WTC11 (cell line): ENCODE measurements at regions not wholly inside any gene's neighbourhood (a gene's known extent, or its start where the extent isn't known, plus 50 kb on each side); places are given as distances from the start of the nearest gene placed in this dataset.

Experiments
- ATAC-seq: fragments of 200-7000 bp; cut with Tn5 transposase; 2 replicates; pipeline ENCODE4 v1.10.0; 2021; ENCODE audit warnings: mild to moderate bottlenecking, moderate library complexity
- CTCF ChIA-PET: fragments of 300-600 bp; sonication (Branson Sonifier 250); formaldehyde crosslinking; loops from one replicate; lab custom pipeline; 2021; ENCODE audit warnings: antibody characterized with exemption; lab: Charles Lee
- POLR2A ChIA-PET: fragments of 350-600 bp; sonication (Branson Sonifier 250); formaldehyde crosslinking; loops from one replicate; lab custom pipeline; 2021; ENCODE audit warnings: antibody characterized with exemption; lab: Charles Lee
- DNase-seq: peaks from one replicate; pipeline ENCODE4 v3.0.0; 2021; ENCODE audit warnings: low spot score
- H3K27ac Mint-ChIP-seq: 2 replicates; pipeline ENCODE4 v1.8.0; 2021; ENCODE audit warnings: mixed read lengths
- H3K27me3 Mint-ChIP-seq: 2 replicates; pipeline ENCODE4 v1.8.0; 2021; ENCODE audit warnings: low read depth, mild to moderate bottlenecking, moderate library complexity, mixed read lengths
- H3K36me3 Mint-ChIP-seq: 2 replicates; pipeline ENCODE4 v1.8.0; 2021; ENCODE audit warnings: mixed read lengths
- H3K4me1 Mint-ChIP-seq: 2 replicates; pipeline ENCODE4 v1.8.0; 2022; ENCODE audit warnings: mixed read lengths
- H3K4me3 Mint-ChIP-seq: 2 replicates; pipeline ENCODE4 v1.8.0; 2021; ENCODE audit warnings: mild to moderate bottlenecking, moderate library complexity, mixed read lengths
- H3K9me3 Mint-ChIP-seq: 2 replicates; pipeline ENCODE4 v1.8.0; 2021; ENCODE audit warnings: mixed read lengths
- ESRRA ChIP-seq: sonication (generic); formaldehyde crosslinking; IDR thresholded peaks from 2 replicates; pipeline ENCODE4 v1.8.1; 2022; ENCODE audit warnings: mild to moderate bottlenecking, missing genetic modification reagents, borderline replicate concordance
- KAT7 ChIP-seq: sonication (generic); formaldehyde crosslinking; IDR thresholded peaks from 2 replicates; pipeline ENCODE4 v1.8.1; 2023; ENCODE audit warnings: missing genetic modification reagents, mild to moderate bottlenecking, borderline replicate concordance
- MYBL2 ChIP-seq: sonication (generic); formaldehyde crosslinking; IDR thresholded peaks from 2 replicates; pipeline ENCODE4 v1.8.1; 2023; ENCODE audit warnings: mild to moderate bottlenecking, moderate library complexity, missing genetic modification reagents
- NFATC4 ChIP-seq: fragments of 250-450 bp; sonication (Bioruptor Pico); IDR thresholded peaks from 2 replicates; pipeline ENCODE4 v1.9.0; 2021; ENCODE audit warnings: mild to moderate bottlenecking
- TEAD4 ChIP-seq: sonication (generic); formaldehyde crosslinking; IDR thresholded peaks from 2 replicates; pipeline ENCODE4 v1.8.0; 2022; ENCODE audit warnings: mild to moderate bottlenecking, missing genetic modification reagents
- ZBTB21 ChIP-seq: sonication (generic); formaldehyde crosslinking; IDR thresholded peaks from 2 replicates; pipeline ENCODE4 v1.8.1; 2023; ENCODE audit warnings: mild to moderate bottlenecking, missing genetic modification reagents, borderline replicate concordance
- ZNF317 ChIP-seq: sonication (generic); formaldehyde crosslinking; IDR thresholded peaks from 2 replicates; pipeline ENCODE4 v1.8.1; 2023; ENCODE audit warnings: low read depth, mild to moderate bottlenecking, moderate library complexity, missing genetic modification reagents, borderline replicate concordance
- ZNF423 ChIP-seq: fragments of 250-450 bp; sonication (Bioruptor Pico); IDR thresholded peaks from 2 replicates; pipeline ENCODE4 v2.1.2; 2022; ENCODE audit warnings: mild to moderate bottlenecking, moderate library complexity
- TF ChIP-seq, protein P1 (sequence below): sonication (generic); formaldehyde crosslinking; IDR thresholded peaks from 2 replicates; pipeline ENCODE4 v1.8.1; 2023; ENCODE audit warnings: mild to moderate bottlenecking, missing genetic modification reagents
- TF ChIP-seq, protein P2 (sequence below): sonication (generic); formaldehyde crosslinking; IDR thresholded peaks from 2 replicates; pipeline ENCODE4 v1.8.0; 2022; ENCODE audit warnings: missing genetic modification reagents
- TF ChIP-seq, protein P3 (sequence below): fragments of 250-450 bp; sonication (Bioruptor Pico); IDR thresholded peaks from 2 replicates; pipeline ENCODE4 v1.9.0; 2021; ENCODE audit warnings: mild to moderate bottlenecking
- TF ChIP-seq, protein P4 (sequence below): fragments of 250-450 bp; sonication (Bioruptor Pico); IDR thresholded peaks from 2 replicates; pipeline ENCODE4 v1.9.0; 2021; ENCODE audit warnings: mild to moderate bottlenecking, borderline replicate concordance
- TF ChIP-seq, protein P5 (sequence below): sonication (generic); formaldehyde crosslinking; IDR thresholded peaks from 2 replicates; pipeline ENCODE4 v1.8.0; 2023; ENCODE audit warnings: missing genetic modification reagents
- TF ChIP-seq, protein P6 (sequence below): sonication (generic); formaldehyde crosslinking; IDR thresholded peaks from 2 replicates; pipeline ENCODE4 v1.8.0; 2022; ENCODE audit warnings: mild to moderate bottlenecking, missing genetic modification reagents
- TF ChIP-seq, protein P7 (sequence below): sonication (generic); formaldehyde crosslinking; IDR thresholded peaks from 2 replicates; pipeline ENCODE4 v1.8.1; 2022; ENCODE audit warnings: low read depth, missing genetic modification reagents, borderline replicate concordance
- TF ChIP-seq, protein P8 (sequence below): sonication (generic); formaldehyde crosslinking; IDR thresholded peaks from 2 replicates; pipeline ENCODE4 v1.8.0; 2022; ENCODE audit warnings: mild to moderate bottlenecking, missing genetic modification reagents
- TF ChIP-seq, protein P9 (sequence below): sonication (generic); formaldehyde crosslinking; IDR thresholded peaks from 2 replicates; pipeline ENCODE4 v1.8.0; 2022; ENCODE audit warnings: mild to moderate bottlenecking, missing genetic modification reagents

DNA sequence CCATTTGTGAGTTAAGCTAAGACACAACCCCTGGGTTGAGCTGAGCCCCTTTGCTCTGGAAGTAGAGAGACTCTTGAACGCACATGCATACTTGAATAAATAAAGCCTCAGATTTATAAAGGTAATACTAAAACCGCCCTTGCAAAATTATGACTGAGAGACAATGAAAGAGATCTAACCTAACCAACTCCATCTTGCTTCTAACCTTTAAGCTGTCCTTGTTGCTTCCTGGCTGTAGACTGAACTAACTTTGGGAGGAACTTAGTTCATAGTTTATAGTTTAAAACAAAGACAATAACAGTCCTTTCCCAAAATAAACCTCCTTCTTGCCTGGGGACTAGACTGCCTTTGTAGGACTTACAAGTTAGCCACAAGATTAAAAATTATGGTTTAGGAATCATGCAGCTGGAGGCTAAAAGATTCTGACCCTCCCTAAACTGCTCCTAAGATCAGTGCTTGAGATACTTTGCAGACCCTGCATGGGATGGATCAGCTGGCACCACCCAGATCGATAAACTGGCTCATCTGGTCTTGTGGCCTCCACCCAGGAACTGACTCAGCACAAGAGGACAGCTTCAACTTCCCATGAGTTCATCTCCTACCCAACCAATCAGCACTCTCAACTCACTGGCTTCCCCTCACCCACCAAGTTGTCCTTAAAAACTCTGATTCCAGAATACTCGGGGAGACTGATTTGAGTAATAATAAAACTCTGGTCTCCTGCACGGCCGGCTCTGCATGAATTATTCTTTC, 240.2 kb upstream of the SLC14A2 start:
- Mint-ChIP-seq H3K9me3 (no peaks in the 10 kb centered on the region), H3K27me3 (no peaks in the 10 kb centered on the region), H3K36me3 (no peaks in the 10 kb centered on the region), H3K4me3 (no peak overlapping the region), H3K4me1 (peaks cover 3% of the 10 kb centered on the region), H3K27ac (no peak overlapping the region)
- DNase-seq (no peak), ATAC-seq (no peak)
- POLR2A ChIA-PET, result no interaction called here
- CTCF ChIA-PET, result interaction anchor here (1.1 kb wide), 1 partner anchor 9 kb away, joined by 4 read pairs; no protein-coding TSS in a partner anchor
- TF ChIP-seq, protein P1, sequence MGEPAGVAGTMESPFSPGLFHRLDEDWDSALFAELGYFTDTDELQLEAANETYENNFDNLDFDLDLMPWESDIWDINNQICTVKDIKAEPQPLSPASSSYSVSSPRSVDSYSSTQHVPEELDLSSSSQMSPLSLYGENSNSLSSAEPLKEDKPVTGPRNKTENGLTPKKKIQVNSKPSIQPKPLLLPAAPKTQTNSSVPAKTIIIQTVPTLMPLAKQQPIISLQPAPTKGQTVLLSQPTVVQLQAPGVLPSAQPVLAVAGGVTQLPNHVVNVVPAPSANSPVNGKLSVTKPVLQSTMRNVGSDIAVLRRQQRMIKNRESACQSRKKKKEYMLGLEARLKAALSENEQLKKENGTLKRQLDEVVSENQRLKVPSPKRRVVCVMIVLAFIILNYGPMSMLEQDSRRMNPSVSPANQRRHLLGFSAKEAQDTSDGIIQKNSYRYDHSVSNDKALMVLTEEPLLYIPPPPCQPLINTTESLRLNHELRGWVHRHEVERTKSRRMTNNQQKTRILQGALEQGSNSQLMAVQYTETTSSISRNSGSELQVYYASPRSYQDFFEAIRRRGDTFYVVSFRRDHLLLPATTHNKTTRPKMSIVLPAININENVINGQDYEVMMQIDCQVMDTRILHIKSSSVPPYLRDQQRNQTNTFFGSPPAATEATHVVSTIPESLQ, result no peak
- no peak for TF ChIP-seq MYBL2 (CRISPR knock-in tag)
- TF ChIP-seq, protein P2, sequence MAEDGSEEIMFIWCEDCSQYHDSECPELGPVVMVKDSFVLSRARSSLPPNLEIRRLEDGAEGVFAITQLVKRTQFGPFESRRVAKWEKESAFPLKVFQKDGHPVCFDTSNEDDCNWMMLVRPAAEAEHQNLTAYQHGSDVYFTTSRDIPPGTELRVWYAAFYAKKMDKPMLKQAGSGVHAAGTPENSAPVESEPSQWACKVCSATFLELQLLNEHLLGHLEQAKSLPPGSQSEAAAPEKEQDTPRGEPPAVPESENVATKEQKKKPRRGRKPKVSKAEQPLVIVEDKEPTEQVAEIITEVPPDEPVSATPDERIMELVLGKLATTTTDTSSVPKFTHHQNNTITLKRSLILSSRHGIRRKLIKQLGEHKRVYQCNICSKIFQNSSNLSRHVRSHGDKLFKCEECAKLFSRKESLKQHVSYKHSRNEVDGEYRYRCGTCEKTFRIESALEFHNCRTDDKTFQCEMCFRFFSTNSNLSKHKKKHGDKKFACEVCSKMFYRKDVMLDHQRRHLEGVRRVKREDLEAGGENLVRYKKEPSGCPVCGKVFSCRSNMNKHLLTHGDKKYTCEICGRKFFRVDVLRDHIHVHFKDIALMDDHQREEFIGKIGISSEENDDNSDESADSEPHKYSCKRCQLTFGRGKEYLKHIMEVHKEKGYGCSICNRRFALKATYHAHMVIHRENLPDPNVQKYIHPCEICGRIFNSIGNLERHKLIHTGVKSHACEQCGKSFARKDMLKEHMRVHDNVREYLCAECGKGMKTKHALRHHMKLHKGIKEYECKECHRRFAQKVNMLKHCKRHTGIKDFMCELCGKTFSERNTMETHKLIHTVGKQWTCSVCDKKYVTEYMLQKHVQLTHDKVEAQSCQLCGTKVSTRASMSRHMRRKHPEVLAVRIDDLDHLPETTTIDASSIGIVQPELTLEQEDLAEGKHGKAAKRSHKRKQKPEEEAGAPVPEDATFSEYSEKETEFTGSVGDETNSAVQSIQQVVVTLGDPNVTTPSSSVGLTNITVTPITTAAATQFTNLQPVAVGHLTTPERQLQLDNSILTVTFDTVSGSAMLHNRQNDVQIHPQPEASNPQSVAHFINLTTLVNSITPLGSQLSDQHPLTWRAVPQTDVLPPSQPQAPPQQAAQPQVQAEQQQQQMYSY (CRISPR knock-in tag), result no peak
- TF ChIP-seq, protein P3, sequence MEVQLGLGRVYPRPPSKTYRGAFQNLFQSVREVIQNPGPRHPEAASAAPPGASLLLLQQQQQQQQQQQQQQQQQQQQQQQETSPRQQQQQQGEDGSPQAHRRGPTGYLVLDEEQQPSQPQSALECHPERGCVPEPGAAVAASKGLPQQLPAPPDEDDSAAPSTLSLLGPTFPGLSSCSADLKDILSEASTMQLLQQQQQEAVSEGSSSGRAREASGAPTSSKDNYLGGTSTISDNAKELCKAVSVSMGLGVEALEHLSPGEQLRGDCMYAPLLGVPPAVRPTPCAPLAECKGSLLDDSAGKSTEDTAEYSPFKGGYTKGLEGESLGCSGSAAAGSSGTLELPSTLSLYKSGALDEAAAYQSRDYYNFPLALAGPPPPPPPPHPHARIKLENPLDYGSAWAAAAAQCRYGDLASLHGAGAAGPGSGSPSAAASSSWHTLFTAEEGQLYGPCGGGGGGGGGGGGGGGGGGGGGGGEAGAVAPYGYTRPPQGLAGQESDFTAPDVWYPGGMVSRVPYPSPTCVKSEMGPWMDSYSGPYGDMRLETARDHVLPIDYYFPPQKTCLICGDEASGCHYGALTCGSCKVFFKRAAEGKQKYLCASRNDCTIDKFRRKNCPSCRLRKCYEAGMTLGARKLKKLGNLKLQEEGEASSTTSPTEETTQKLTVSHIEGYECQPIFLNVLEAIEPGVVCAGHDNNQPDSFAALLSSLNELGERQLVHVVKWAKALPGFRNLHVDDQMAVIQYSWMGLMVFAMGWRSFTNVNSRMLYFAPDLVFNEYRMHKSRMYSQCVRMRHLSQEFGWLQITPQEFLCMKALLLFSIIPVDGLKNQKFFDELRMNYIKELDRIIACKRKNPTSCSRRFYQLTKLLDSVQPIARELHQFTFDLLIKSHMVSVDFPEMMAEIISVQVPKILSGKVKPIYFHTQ, result no peak
- TF ChIP-seq ZNF317 (CRISPR knock-in tag), result no peak
- no peak for TF ChIP-seq KAT7 (CRISPR knock-in tag)
- TF ChIP-seq, protein P4, sequence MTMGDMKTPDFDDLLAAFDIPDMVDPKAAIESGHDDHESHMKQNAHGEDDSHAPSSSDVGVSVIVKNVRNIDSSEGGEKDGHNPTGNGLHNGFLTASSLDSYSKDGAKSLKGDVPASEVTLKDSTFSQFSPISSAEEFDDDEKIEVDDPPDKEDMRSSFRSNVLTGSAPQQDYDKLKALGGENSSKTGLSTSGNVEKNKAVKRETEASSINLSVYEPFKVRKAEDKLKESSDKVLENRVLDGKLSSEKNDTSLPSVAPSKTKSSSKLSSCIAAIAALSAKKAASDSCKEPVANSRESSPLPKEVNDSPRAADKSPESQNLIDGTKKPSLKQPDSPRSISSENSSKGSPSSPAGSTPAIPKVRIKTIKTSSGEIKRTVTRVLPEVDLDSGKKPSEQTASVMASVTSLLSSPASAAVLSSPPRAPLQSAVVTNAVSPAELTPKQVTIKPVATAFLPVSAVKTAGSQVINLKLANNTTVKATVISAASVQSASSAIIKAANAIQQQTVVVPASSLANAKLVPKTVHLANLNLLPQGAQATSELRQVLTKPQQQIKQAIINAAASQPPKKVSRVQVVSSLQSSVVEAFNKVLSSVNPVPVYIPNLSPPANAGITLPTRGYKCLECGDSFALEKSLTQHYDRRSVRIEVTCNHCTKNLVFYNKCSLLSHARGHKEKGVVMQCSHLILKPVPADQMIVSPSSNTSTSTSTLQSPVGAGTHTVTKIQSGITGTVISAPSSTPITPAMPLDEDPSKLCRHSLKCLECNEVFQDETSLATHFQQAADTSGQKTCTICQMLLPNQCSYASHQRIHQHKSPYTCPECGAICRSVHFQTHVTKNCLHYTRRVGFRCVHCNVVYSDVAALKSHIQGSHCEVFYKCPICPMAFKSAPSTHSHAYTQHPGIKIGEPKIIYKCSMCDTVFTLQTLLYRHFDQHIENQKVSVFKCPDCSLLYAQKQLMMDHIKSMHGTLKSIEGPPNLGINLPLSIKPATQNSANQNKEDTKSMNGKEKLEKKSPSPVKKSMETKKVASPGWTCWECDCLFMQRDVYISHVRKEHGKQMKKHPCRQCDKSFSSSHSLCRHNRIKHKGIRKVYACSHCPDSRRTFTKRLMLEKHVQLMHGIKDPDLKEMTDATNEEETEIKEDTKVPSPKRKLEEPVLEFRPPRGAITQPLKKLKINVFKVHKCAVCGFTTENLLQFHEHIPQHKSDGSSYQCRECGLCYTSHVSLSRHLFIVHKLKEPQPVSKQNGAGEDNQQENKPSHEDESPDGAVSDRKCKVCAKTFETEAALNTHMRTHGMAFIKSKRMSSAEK (CRISPR knock-in tag), result no peak
- TF ChIP-seq, protein P5, sequence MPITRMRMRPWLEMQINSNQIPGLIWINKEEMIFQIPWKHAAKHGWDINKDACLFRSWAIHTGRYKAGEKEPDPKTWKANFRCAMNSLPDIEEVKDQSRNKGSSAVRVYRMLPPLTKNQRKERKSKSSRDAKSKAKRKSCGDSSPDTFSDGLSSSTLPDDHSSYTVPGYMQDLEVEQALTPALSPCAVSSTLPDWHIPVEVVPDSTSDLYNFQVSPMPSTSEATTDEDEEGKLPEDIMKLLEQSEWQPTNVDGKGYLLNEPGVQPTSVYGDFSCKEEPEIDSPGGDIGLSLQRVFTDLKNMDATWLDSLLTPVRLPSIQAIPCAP, result no peak
- TF ChIP-seq ZNF423 (CRISPR knock-in tag), result no peak
- TF ChIP-seq TEAD4, result no peak
- no peak for TF ChIP-seq ESRRA (CRISPR knock-in tag)
- TF ChIP-seq NFATC4 (CRISPR knock-in tag), result no peak
- TF ChIP-seq ZBTB21, result no peak
- TF ChIP-seq, protein P6, sequence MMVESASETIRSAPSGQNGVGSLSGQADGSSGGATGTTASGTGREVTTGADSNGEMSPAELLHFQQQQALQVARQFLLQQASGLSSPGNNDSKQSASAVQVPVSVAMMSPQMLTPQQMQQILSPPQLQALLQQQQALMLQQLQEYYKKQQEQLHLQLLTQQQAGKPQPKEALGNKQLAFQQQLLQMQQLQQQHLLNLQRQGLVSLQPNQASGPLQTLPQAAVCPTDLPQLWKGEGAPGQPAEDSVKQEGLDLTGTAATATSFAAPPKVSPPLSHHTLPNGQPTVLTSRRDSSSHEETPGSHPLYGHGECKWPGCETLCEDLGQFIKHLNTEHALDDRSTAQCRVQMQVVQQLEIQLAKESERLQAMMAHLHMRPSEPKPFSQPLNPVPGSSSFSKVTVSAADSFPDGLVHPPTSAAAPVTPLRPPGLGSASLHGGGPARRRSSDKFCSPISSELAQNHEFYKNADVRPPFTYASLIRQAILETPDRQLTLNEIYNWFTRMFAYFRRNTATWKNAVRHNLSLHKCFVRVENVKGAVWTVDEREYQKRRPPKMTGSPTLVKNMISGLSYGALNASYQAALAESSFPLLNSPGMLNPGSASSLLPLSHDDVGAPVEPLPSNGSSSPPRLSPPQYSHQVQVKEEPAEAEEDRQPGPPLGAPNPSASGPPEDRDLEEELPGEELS (CRISPR knock-in tag), result no peak
- TF ChIP-seq, protein P7, sequence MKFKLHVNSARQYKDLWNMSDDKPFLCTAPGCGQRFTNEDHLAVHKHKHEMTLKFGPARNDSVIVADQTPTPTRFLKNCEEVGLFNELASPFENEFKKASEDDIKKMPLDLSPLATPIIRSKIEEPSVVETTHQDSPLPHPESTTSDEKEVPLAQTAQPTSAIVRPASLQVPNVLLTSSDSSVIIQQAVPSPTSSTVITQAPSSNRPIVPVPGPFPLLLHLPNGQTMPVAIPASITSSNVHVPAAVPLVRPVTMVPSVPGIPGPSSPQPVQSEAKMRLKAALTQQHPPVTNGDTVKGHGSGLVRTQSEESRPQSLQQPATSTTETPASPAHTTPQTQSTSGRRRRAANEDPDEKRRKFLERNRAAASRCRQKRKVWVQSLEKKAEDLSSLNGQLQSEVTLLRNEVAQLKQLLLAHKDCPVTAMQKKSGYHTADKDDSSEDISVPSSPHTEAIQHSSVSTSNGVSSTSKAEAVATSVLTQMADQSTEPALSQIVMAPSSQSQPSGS (CRISPR knock-in tag), result no peak
- TF ChIP-seq, protein P8, sequence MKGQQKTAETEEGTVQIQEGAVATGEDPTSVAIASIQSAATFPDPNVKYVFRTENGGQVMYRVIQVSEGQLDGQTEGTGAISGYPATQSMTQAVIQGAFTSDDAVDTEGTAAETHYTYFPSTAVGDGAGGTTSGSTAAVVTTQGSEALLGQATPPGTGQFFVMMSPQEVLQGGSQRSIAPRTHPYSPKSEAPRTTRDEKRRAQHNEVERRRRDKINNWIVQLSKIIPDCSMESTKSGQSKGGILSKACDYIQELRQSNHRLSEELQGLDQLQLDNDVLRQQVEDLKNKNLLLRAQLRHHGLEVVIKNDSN (CRISPR knock-in tag), result no peak
- TF ChIP-seq, protein P9, sequence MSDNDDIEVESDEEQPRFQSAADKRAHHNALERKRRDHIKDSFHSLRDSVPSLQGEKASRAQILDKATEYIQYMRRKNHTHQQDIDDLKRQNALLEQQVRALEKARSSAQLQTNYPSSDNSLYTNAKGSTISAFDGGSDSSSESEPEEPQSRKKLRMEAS (CRISPR knock-in tag), result no peak
